GM19035 (cell line): ENCODE measurements at regions not wholly inside any gene's neighbourhood (a gene's known extent, or its start where the extent isn't known, plus 50 kb on each side); places are given as distances from the start of the nearest gene placed in this dataset.

Source experiments
- ATAC-seq: cut with Tn5 transposase; IDR thresholded peaks from one replicate; pipeline ENCODE4 v1.9.1; 2021; ENCODE audit not compliant: unreplicated experiment

GRCh38 chr9:14520341-14520740, 172.9 kb downstream of the ZDHHC21 start:
- no peak for ATAC-seq

DNA sequence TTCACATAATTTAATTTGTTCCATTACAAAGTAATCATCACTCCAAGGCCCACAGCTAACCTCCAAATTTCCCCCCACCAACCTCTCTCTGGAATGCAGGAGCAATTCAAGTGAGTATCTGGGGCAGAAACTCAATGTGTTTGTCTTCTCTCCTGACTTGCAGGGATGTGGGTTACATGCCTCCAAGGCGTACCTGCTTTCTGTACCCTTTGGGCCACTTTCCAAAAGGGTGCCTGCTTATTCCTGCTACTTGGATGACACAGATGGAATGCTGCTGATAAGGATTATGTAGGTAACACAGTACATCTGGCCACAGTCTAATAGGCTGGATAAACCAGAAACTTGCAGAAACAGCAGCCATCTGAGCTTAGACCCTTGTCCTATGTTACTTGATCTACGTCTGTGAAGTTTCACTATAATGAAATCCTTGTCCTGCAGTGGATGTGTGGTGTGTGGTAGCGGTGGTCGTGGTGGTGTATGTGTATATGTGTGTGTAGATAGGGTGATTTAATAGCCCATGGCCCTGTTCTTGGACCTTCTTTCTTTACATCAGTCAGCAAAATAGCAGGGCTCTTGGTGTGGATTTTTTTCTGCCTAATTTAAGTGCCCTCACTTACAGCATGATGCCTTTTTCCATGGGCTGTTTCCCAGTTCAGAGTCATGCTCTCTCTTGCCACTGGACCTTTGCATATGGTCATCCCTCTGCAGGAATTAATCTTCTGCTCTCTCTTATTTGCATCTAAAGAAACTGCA, 175.9 kb downstream of the ZDHHC21 start:
- no peak for ATAC-seq

GRCh38 chr9:14516656-14517055, 176.6 kb downstream of the ZDHHC21 start:
- ATAC-seq = no peak

- no peak for ATAC-seq
Measured at GRCh38 chr9:14515571-14516198, 177.5 kb downstream of the ZDHHC21 start.

DNA sequence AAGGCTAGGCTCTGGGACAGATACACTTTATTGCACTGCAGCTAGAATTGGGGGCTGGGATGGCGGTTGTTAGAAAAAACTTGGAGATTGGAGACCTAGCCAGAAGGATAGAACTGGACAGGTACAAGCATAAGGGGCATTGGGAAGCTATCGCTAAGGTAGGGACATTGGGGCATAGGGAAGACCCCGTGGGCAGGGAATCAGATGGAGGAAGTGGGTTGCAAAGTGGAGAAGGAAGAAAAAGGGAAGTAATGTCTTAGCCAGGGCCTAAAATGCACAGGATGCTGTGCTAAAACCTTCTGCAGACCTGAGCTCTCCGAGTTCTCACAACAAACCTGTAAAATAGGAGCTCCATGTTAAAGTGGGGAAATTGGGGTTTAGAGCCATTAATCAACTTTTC, 178.2 kb downstream of the ZDHHC21 start:
- no peak for ATAC-seq

GRCh38 chr9:14512942-14513341, 180.3 kb downstream of the ZDHHC21 start:
- ATAC-seq = no peak

DNA sequence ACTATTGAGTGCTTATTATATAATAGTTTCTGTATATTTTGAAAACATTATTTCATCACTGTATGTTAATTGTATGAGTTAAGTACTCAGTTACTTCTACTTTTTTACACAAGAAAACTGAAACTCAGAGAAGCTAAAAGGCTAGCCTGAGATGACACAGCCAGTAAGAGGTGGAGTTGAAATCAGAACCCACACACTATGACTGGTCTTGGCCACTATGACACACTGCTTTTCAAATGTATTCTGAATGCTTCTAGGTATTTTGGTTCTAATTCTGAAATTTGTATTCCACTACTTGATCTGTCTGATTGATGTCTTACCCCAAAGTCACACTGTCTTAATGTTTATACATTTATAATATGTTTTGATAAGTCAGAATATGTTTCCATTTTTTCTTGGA, 181.8 kb downstream of the ZDHHC21 start:
- ATAC-seq = no peak

GRCh38 chr9:14508884-14509283, 184.3 kb downstream of the ZDHHC21 start:
- ATAC-seq = no peak

GRCh38 chr9:14501366-14501765, 187.4 kb upstream of the NFIB start:
- no peak for ATAC-seq

GRCh38 chr9:14500705-14501104, 186.8 kb upstream of the NFIB start:
- no peak for ATAC-seq

GRCh38 chr9:14499976-14500375, 186.0 kb upstream of the NFIB start:
- ATAC-seq = no peak

GRCh38 chr9:14498824-14499223, 184.9 kb upstream of the NFIB start:
- ATAC-seq = no peak

- ATAC-seq = no peak
Measured at GRCh38 chr9:14497476-14497875, 183.5 kb upstream of the NFIB start.

GRCh38 chr9:14488421-14489190, 174.7 kb upstream of the NFIB start:
- ATAC-seq = no peak

- no peak for ATAC-seq
Measured at GRCh38 chr9:14487547-14488185, 173.7 kb upstream of the NFIB start.

GRCh38 chr9:14485366-14485765, 171.4 kb upstream of the NFIB start:
- ATAC-seq = no peak

DNA sequence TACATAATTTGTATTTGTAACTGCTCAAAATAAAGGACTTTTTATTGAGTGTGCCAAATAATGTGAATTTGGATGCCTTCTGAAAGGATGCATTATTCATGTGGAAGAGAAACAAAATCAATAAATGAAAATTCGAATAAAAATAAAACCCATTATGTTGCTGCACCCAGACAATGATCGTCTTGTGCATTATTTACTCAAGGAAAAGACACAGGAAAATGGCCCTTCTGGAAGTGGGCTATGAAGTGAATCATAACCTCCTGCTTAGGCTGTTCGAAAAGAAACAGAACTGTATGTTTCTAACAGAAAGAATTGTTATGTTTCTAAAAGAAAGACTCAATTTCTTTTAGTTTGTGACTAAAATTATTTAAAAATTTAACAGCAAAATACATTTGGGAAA, 168.9 kb upstream of the NFIB start:
- no peak for ATAC-seq

DNA sequence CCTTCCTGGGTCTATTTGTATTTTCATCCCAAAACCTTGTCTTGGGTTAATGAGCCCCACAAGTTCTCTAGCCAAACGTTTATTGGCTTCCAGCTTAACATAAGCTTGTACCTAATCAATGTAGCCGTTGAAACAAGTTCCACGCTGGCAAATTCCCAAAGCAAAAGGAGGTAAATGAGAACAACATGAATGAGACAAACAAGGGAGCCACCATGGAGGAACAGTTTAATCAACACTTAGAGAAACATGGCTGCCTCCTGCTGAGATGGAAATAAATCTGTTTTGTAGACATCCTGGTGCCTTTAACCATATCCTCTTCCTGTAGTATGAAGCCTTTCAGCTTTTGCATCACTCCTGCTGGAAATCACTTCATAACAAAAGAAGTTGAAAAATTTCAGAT, 166.6 kb upstream of the NFIB start:
- no peak for ATAC-seq

DNA sequence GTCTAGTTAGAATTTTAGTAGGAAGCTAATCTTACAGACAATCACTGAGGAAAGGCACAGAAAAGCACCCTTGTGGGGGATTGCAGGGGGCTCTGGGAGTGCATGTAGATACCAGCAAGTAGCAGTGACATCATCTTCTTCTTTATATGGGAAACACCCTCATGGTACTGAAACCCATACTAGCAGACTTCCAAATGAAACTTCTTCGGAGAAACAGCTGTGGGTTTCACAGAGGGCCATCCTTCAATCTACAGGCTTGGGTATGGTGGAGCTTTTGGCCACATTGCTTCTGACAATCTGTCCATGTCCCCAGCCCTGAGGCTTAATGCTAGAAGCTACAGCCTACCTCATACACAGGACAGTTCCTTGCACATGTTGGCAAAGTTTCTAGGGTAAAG, 165.2 kb upstream of the NFIB start:
- no peak for ATAC-seq

DNA sequence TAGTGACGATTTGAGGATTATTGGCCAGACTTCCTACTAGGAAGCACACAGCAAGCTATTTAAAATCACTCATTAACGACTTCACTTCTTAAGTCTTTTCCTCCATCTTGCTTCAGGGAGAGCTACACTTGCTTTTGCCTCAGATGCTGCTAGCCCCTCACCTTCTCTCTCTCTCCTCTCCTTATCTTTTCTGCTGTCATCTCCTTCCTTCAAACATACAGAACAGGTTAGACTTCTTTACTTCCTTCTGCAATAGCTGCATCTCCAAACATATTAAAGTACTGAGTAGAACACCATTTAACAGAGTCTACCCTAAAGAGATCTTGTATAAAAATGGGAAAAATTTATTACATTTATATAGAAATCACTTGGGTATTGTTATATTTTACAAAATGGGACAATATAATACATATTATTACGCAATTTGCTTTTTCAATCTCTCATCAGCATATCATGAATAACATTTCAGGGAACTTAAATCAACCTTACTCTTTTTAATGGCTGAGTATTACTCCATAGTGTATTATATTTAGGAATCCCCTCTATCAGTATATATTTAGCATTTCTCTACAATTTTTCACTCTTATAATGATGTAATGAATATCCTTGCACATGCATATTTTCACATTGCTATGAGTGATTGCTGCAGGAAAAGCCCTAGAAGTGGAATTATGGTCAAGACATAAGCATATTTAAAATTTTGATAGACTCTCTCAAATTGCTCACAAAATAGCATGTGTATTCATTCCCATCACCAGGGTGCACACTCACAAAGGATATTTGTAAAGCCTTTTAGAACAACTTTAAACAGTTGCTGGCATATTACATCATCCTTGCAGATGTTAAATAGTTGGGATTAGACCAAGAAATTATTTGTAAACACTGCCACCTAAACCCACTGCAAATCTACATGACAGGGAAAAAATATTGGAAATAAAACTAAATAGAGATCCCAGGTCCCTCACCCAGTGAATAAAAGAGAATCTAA, 164.5 kb upstream of the NFIB start:
- no peak for ATAC-seq
